ENCODE measurements at regions not wholly inside any gene's neighbourhood (a gene's known extent, or its start where the extent isn't known, plus 50 kb on each side); places are given as distances from the start of the nearest gene placed in this dataset.

- H3K9me3 ChIP-seq (ENCODE audit: insufficient read depth in 2 of 2, low read depth in 1 of 2, low read length in 1 of 2): no peaks in the 10 kb centered on the region
- H4K20me1 ChIP-seq (replicated peaks in 1 of 2; ENCODE audit: control insufficient read depth in 1 of 2, insufficient read depth in 2 of 2, low read length in 2 of 2): no peaks in the 10 kb centered on the region
- no peak overlapping the region for H3K23ac ChIP-seq (ENCODE audit: insufficient read length)
- H3K27me3 ChIP-seq (replicated peaks in 1 of 4; ENCODE audit: control insufficient read depth in 3 of 4, extremely low read depth in 1 of 4, insufficient read depth in 3 of 4, low read length in 3 of 4): no peaks in the 10 kb centered on the region
- H2BK20ac ChIP-seq (ENCODE audit: low read length): no peak overlapping the region
- H3K4me3 ChIP-seq (ENCODE audit: extremely low read depth in 1 of 4, insufficient read depth in 2 of 4, low read depth in 3 of 4, low read length in 4 of 4): no peak overlapping the region
- H4K5ac ChIP-seq (ENCODE audit: insufficient read length, low read depth, low read length): no peak overlapping the region
- no peak overlapping the region for H3K18ac ChIP-seq (ENCODE audit: extremely low read depth, low read length)
- no peak overlapping the region for H2AK5ac ChIP-seq (ENCODE audit: low read depth, low read length)
- TF ChIP-seq EP300 (IDR thresholded peaks at IDR 0.05; ENCODE audit: borderline replicate concordance in 1 of 2, low read depth in 2 of 2, low read length in 2 of 2) (no peak), CTBP2 (IDR thresholded peaks at IDR 0.05; ENCODE audit: borderline replicate concordance, insufficient read depth, insufficient read length, low read length) (no peak), KDM5A (IDR thresholded peaks at IDR 0.05; ENCODE audit: low read length) (no peak)
- H2BK12ac ChIP-seq (ENCODE audit: low read depth, low read length): no peak overlapping the region
- no peaks in the 10 kb centered on the region for H3K79me2 ChIP-seq (ENCODE audit: control insufficient read depth in 1 of 2, insufficient read depth in 2 of 2, low read length in 2 of 2)
- DNase-seq (ENCODE audit: low read depth in 1 of 2, low spot score in 2 of 2): no peak
- no peak overlapping the region for H3K9ac ChIP-seq (replicated peaks in 1 of 4; ENCODE audit: extremely low read depth in 1 of 4, low read depth in 3 of 4, low read length in 3 of 4)
- peaks cover 0 to 3% (median 0%) of the 10 kb centered on the region in 4 experiments; a peak in 1 of 7 replicates for H3K4me1 ChIP-seq (replicated peaks in 1 of 4; ENCODE audit: control insufficient read depth in 3 of 4, insufficient read depth in 4 of 4, low read length in 3 of 4)
- H4K8ac ChIP-seq (ENCODE audit: extremely low read depth, insufficient read depth, low read length): no peak overlapping the region
- H3K23me2 ChIP-seq (ENCODE audit: low read depth, low read length): no peaks in the 10 kb centered on the region
- no peak overlapping the region for H2AFZ ChIP-seq (ENCODE audit: low read length)
- H3K79me1 ChIP-seq (ENCODE audit: low read depth, low read length): no peaks in the 10 kb centered on the region
- no peak overlapping the region for H4K91ac ChIP-seq (replicated peaks; ENCODE audit: insufficient read length, low read length)
- H3K27ac ChIP-seq (ENCODE audit: low read depth, low read length): no peak overlapping the region
- WGBS, 2 experiments (ENCODE audit: extremely low coverage in 1 of 2, insufficient coverage in 1 of 2, insufficient read length in 1 of 2, insufficient replicate concordance in 2 of 2, low coverage in 1 of 2, low lambda C conversion rate in 2 of 2, missing lambda C conversion rate in 1 of 2): 75% methylated on average over 2 of the region's 2 CpGs; no CpG with 5 or more reads in 1 of the 2 experiments
- no peak overlapping the region for H2BK5ac ChIP-seq (ENCODE audit: low read depth, low read length)
- H3K14ac ChIP-seq (ENCODE audit: insufficient read length): no peak overlapping the region
- no peak overlapping the region for H2BK15ac ChIP-seq (ENCODE audit: low read length)
- no peak overlapping the region for H3K4me2 ChIP-seq (ENCODE audit: insufficient read depth in 1 of 2, low read depth in 2 of 2, low read length in 2 of 2)
- H2BK120ac ChIP-seq (replicated peaks; ENCODE audit: low read depth, low read length): no peak overlapping the region
- FAIRE-seq: no peak
- CTCF ChIA-PET (ENCODE audit: partially characterized antibody): interaction anchor here (0.7 kb wide), 2 partner anchors 11 to 92 kb away, joined by 3 read pairs; no protein-coding TSS in a partner anchor
- H3K36me3 ChIP-seq (ENCODE audit: control insufficient read depth in 2 of 4, insufficient read depth in 4 of 4, low read length in 3 of 4): no peaks in the 10 kb centered on the region
- POLR2A ChIA-PET (ENCODE audit: partially characterized antibody): no interaction called here
- H3K56ac ChIP-seq (replicated peaks; ENCODE audit: insufficient read length, low read depth, low read length): no peak overlapping the region
- no peak overlapping the region for H3K4ac ChIP-seq (replicated peaks; ENCODE audit: insufficient read length, low read depth, low read length)
Measured at GRCh38 chr14:54105898-54106297, 149.3 kb upstream of the BMP4 start.
